IPS-18a (cell line): ENCODE measurements at regions not wholly inside any gene's neighbourhood (a gene's known extent, or its start where the extent isn't known, plus 50 kb on each side); places are given as distances from the start of the nearest gene placed in this dataset.

Experiments used
- H3K27ac ChIP-seq: one replicate; pipeline ENCODE4 v1.5.1; 2013; ENCODE audit warnings: low read length
- H3K27me3 ChIP-seq: one replicate; pipeline ENCODE4 v1.6.1; 2013; ENCODE audit warnings: mild to moderate bottlenecking, low read length; ENCODE audit not compliant: control insufficient read depth, insufficient read depth
- H3K36me3 ChIP-seq: one replicate; pipeline ENCODE4 v1.6.1; 2013; ENCODE audit warnings: low read depth, low read length; ENCODE audit not compliant: control insufficient read depth
- H3K4me1 ChIP-seq: one replicate; pipeline ENCODE4 v1.6.1; 2013; ENCODE audit warnings: low read depth, low read length; ENCODE audit not compliant: control insufficient read depth
- H3K4me3 ChIP-seq: one replicate; pipeline ENCODE4 v1.5.1; 2013; ENCODE audit warnings: low read length
- H3K9ac ChIP-seq: one replicate; pipeline ENCODE4 v1.6.1; 2013; ENCODE audit warnings: mild to moderate bottlenecking, low read length, moderate library complexity
- H3K9me3 ChIP-seq: one replicate; pipeline ENCODE4 v1.6.1; 2013; ENCODE audit warnings: low read depth, low read length; ENCODE audit not compliant: control insufficient read depth

GRCh38 chr13:68696907-68697306 is 1410.7 kb upstream of the ATXN8OS start:
- Histone ChIP-seq H3K27me3 (no peaks in the 10 kb centered on the region), H3K36me3 (no peaks in the 10 kb centered on the region), H3K9ac (no peak overlapping the region), H3K27ac (no peak overlapping the region), H3K9me3 (no peaks in the 10 kb centered on the region), H3K4me1 (no peaks in the 10 kb centered on the region), H3K4me3 (no peak overlapping the region)

- Histone ChIP-seq H3K27me3 (no peaks in the 10 kb centered on the region), H3K9ac (no peak overlapping the region), H3K36me3 (no peaks in the 10 kb centered on the region), H3K4me3 (no peak overlapping the region), H3K9me3 (no peaks in the 10 kb centered on the region), H3K27ac (no peak overlapping the region), H3K4me1 (peaks cover 8% of the 10 kb centered on the region)
These were observed 1415.6 kb upstream of the ATXN8OS start for GRCh38 chr13:68692049-68692448.

- H3K36me3 ChIP-seq: no peaks in the 10 kb centered on the region
- H3K4me3 ChIP-seq: no peak overlapping the region
- no peak overlapping the region for H3K27ac ChIP-seq
- no peaks in the 10 kb centered on the region for H3K27me3 ChIP-seq
- no peak overlapping the region for H3K9ac ChIP-seq
- H3K4me1 ChIP-seq: peaks cover 8% of the 10 kb centered on the region
- no peaks in the 10 kb centered on the region for H3K9me3 ChIP-seq
These were observed 1417.1 kb upstream of the ATXN8OS start for GRCh38 chr13:68690567-68690966.

GRCh38 chr13:68676513-68677115 is 1431.0 kb upstream of the ATXN8OS start:
- Histone ChIP-seq H3K4me1 (peaks cover 6% of the 10 kb centered on the region), H3K36me3 (no peaks in the 10 kb centered on the region), H3K9ac (no peak overlapping the region), H3K27me3 (no peaks in the 10 kb centered on the region), H3K27ac (no peak overlapping the region), H3K9me3 (no peaks in the 10 kb centered on the region), H3K4me3 (no peak overlapping the region)

- H3K27me3 ChIP-seq: no peaks in the 10 kb centered on the region
- H3K27ac ChIP-seq: no peak overlapping the region
- H3K4me3 ChIP-seq: no peak overlapping the region
- no peaks in the 10 kb centered on the region for H3K36me3 ChIP-seq
- H3K9me3 ChIP-seq: no peaks in the 10 kb centered on the region
- no peak overlapping the region for H3K9ac ChIP-seq
- H3K4me1 ChIP-seq: peaks cover 6% of the 10 kb centered on the region
These were observed 1432.4 kb upstream of the ATXN8OS start for GRCh38 chr13:68675209-68675608.

- Histone ChIP-seq H3K4me3 (no peak overlapping the region), H3K36me3 (no peaks in the 10 kb centered on the region), H3K9me3 (no peaks in the 10 kb centered on the region), H3K9ac (no peak overlapping the region), H3K4me1 (no peaks in the 10 kb centered on the region), H3K27me3 (no peaks in the 10 kb centered on the region), H3K27ac (no peak overlapping the region)
These were observed 1437.7 kb upstream of the PCDH9 start for GRCh38 chr13:68667863-68668262.

- Histone ChIP-seq H3K9ac (no peak overlapping the region), H3K27me3 (no peaks in the 10 kb centered on the region), H3K4me1 (no peaks in the 10 kb centered on the region), H3K9me3 (no peaks in the 10 kb centered on the region), H3K36me3 (no peaks in the 10 kb centered on the region), H3K27ac (no peak overlapping the region), H3K4me3 (no peak overlapping the region)
These were observed 1436.8 kb upstream of the PCDH9 start for GRCh38 chr13:68666774-68667397.

- Histone ChIP-seq H3K4me1 (no peaks in the 10 kb centered on the region), H3K4me3 (no peak overlapping the region), H3K27ac (no peak overlapping the region), H3K9me3 (no peaks in the 10 kb centered on the region), H3K9ac (no peak overlapping the region), H3K27me3 (no peaks in the 10 kb centered on the region), H3K36me3 (no peaks in the 10 kb centered on the region)
These were observed 1415.7 kb upstream of the PCDH9 start for GRCh38 chr13:68645814-68646213.

GRCh38 chr13:68644611-68645010 is 1414.5 kb upstream of the PCDH9 start:
- Histone ChIP-seq H3K36me3 (no peaks in the 10 kb centered on the region), H3K9me3 (no peaks in the 10 kb centered on the region), H3K4me1 (no peaks in the 10 kb centered on the region), H3K9ac (no peak overlapping the region), H3K4me3 (no peak overlapping the region), H3K27me3 (no peaks in the 10 kb centered on the region), H3K27ac (no peak overlapping the region)

- H3K4me3 ChIP-seq: no peak overlapping the region
- no peaks in the 10 kb centered on the region for H3K9me3 ChIP-seq
- H3K27me3 ChIP-seq: no peaks in the 10 kb centered on the region
- no peaks in the 10 kb centered on the region for H3K36me3 ChIP-seq
- H3K9ac ChIP-seq: no peak overlapping the region
- H3K27ac ChIP-seq: no peak overlapping the region
- H3K4me1 ChIP-seq: no peaks in the 10 kb centered on the region
These were observed 1406.6 kb upstream of the PCDH9 start for GRCh38 chr13:68636784-68637183.

GRCh38 chr13:68628994-68629393 is 1398.9 kb upstream of the PCDH9 start:
- H3K9me3 ChIP-seq: no peaks in the 10 kb centered on the region
- H3K4me1 ChIP-seq: no peaks in the 10 kb centered on the region

GRCh38 chr13:68627379-68627778 is 1397.2 kb upstream of the PCDH9 start:
- Histone ChIP-seq H3K4me1 (no peaks in the 10 kb centered on the region), H3K9ac (no peak overlapping the region), H3K36me3 (no peaks in the 10 kb centered on the region), H3K9me3 (no peaks in the 10 kb centered on the region), H3K27me3 (no peaks in the 10 kb centered on the region), H3K27ac (no peak overlapping the region), H3K4me3 (no peak overlapping the region)

More at GRCh38 chr13:68628994-68629393, 1398.9 kb upstream of the PCDH9 start:
- Histone ChIP-seq H3K9ac (no peak overlapping the region), H3K36me3 (no peaks in the 10 kb centered on the region), H3K27me3 (no peaks in the 10 kb centered on the region), H3K27ac (no peak overlapping the region), H3K4me3 (no peak overlapping the region)
